H9 (cell line): ENCODE measurements at regions not wholly inside any gene's neighbourhood (a gene's known extent, or its start where the extent isn't known, plus 50 kb on each side); places are given as distances from the start of the nearest gene placed in this dataset.

Source experiments
- DNase-seq: peaks from one replicate; pipeline ENCODE4 v3.0.0-alpha.2; 2017
- H2AFZ ChIP-seq: one replicate; pipeline ENCODE4 v1.6.1; 2013; ENCODE audit warnings: mild to moderate bottlenecking, low read length, control low read depth, moderate library complexity
- H2AK5ac ChIP-seq: 2 replicates; pipeline ENCODE4 v1.6.1; 2013; ENCODE audit warnings: low read length, control low read depth, mixed read lengths; ENCODE audit not compliant: insufficient read length
- H2BK120ac ChIP-seq: one replicate; pipeline ENCODE4 v1.6.1; 2013; ENCODE audit warnings: low read depth, mild to moderate bottlenecking, low read length, control low read depth, inconsistent platforms; ENCODE audit not compliant: poor library complexity, severe bottlenecking
- H2BK12ac ChIP-seq: 2 replicates; pipeline ENCODE4 v1.6.1; 2013; ENCODE audit warnings: low read length, control low read depth, mixed read lengths, low read depth; ENCODE audit not compliant: insufficient read length
- H2BK15ac ChIP-seq: 2 replicates; pipeline ENCODE4 v1.6.1; 2013; ENCODE audit warnings: low read depth, low read length, control low read depth
- H2BK20ac ChIP-seq: one replicate; pipeline ENCODE4 v1.6.1; 2013; ENCODE audit warnings: low read depth, mild to moderate bottlenecking, low read length, control low read depth, inconsistent platforms; ENCODE audit not compliant: poor library complexity, severe bottlenecking
- H2BK5ac ChIP-seq: 2 replicates; pipeline ENCODE4 v1.6.1; 2013; ENCODE audit warnings: low read length, control low read depth, mixed read lengths; ENCODE audit not compliant: insufficient read length
- H3K14ac ChIP-seq: 2 replicates; pipeline ENCODE4 v1.6.1; 2013; ENCODE audit warnings: low read length, control low read depth; ENCODE audit not compliant: insufficient read depth
- H3K18ac ChIP-seq: 2 replicates; pipeline ENCODE4 v1.6.1; 2013; ENCODE audit warnings: low read depth, mild to moderate bottlenecking, mixed read lengths, low read length, control low read depth; ENCODE audit not compliant: insufficient read length
- H3K23ac ChIP-seq: 2 replicates; pipeline ENCODE4 v1.6.1; 2013; ENCODE audit warnings: low read length, control low read depth, mixed read lengths, low read depth; ENCODE audit not compliant: insufficient read length
- H3K23me2 ChIP-seq: 2 replicates; pipeline ENCODE4 v1.6.1; 2013; ENCODE audit warnings: low read depth, mild to moderate bottlenecking, mixed read lengths, low read length, control low read depth; ENCODE audit not compliant: insufficient read length, poor library complexity, severe bottlenecking
- H3K27ac ChIP-seq: 2 replicates; pipeline ENCODE4 v1.5.1; 2013; ENCODE audit warnings: low read length, control low read depth, mixed read lengths, low read depth; ENCODE audit not compliant: insufficient read length
- H3K27me3 ChIP-seq: 2 replicates; pipeline ENCODE4 v1.6.1; 2013; ENCODE audit warnings: low read length, control low read depth, inconsistent platforms; ENCODE audit not compliant: insufficient read depth
- H3K4ac ChIP-seq: 2 replicates; pipeline ENCODE4 v1.6.1; 2013; ENCODE audit warnings: low read depth, mild to moderate bottlenecking, control low read depth, inconsistent platforms, low read length, moderate library complexity
- H3K4me1 ChIP-seq: 2 replicates; pipeline ENCODE4 v1.6.1; 2013; ENCODE audit warnings: low read length, control low read depth, inconsistent platforms; ENCODE audit not compliant: insufficient read depth
- H3K4me2 ChIP-seq: 2 replicates; pipeline ENCODE4 v1.6.1; 2013; ENCODE audit warnings: low read length, control low read depth, mixed read lengths; ENCODE audit not compliant: insufficient read length, insufficient read depth
- H3K56ac ChIP-seq: 2 replicates; pipeline ENCODE4 v1.6.1; 2013; ENCODE audit warnings: low read depth, mild to moderate bottlenecking, mixed read lengths, low read length, control low read depth; ENCODE audit not compliant: insufficient read length
- H3K79me1 ChIP-seq: 2 replicates; pipeline ENCODE4 v1.6.1; 2013; ENCODE audit warnings: low read depth, mild to moderate bottlenecking, moderate library complexity, low read length, control low read depth, inconsistent platforms; ENCODE audit not compliant: insufficient read depth, poor library complexity, severe bottlenecking
- H3K79me2 ChIP-seq: 2 replicates; pipeline ENCODE4 v1.6.1; 2013; ENCODE audit warnings: low read length, control low read depth, inconsistent platforms; ENCODE audit not compliant: insufficient read depth
- H3K9ac ChIP-seq: 2 replicates; pipeline ENCODE4 v1.6.1; 2013; ENCODE audit warnings: low read length, control low read depth, mixed read lengths; ENCODE audit not compliant: insufficient read length; ENCODE audit errors: extremely low read depth
- H3K9me3 ChIP-seq: one replicate; pipeline ENCODE4 v1.6.1; 2013; ENCODE audit warnings: low read depth, low read length, inconsistent platforms; ENCODE audit not compliant: control insufficient read depth
- H3T11ph ChIP-seq: one replicate; pipeline ENCODE4 v1.6.1; 2013; ENCODE audit warnings: mild to moderate bottlenecking, low read length, control low read depth, inconsistent platforms
- H4K20me1 ChIP-seq: one replicate; pipeline ENCODE4 v1.6.1; 2013; ENCODE audit not compliant: control insufficient read depth, insufficient read length, insufficient read depth
- H4K5ac ChIP-seq: 2 replicates; pipeline ENCODE4 v1.6.1; 2013; ENCODE audit warnings: low read depth, mild to moderate bottlenecking, mixed read lengths, low read length, control low read depth; ENCODE audit not compliant: insufficient read length
- H4K8ac ChIP-seq: replicated peaks from 2 replicates; pipeline ENCODE4 v1.6.1; 2013; ENCODE audit warnings: low read length, control low read depth, mixed read lengths, low read depth; ENCODE audit not compliant: insufficient read length
- H4K91ac ChIP-seq: 2 replicates; pipeline ENCODE4 v1.6.1; 2013; ENCODE audit warnings: low read depth, mild to moderate bottlenecking, moderate library complexity, mixed read lengths, low read length, control low read depth; ENCODE audit not compliant: insufficient read length
- H3K27ac Mint-ChIP-seq, 3 experiments: 2 replicates in 2 of 3; 3 replicates in 1 of 3; pipeline ENCODE4 v1.8.0; 2020 to 2021; ENCODE audit warnings: mixed read lengths in 3 of 3, mild to moderate bottlenecking in 1 of 3, moderate library complexity in 1 of 3
- H3K27me3 Mint-ChIP-seq: 2 replicates; pipeline ENCODE4 v1.8.0; 2021; ENCODE audit warnings: low read depth, mild to moderate bottlenecking, moderate library complexity, mixed read lengths
- H3K36me3 Mint-ChIP-seq, 3 experiments: 2 replicates in 2 of 3; 3 replicates in 1 of 3; pipeline ENCODE4 v1.8.0; 2020 to 2021; ENCODE audit warnings: low read depth in 3 of 3, mixed read lengths in 3 of 3; ENCODE audit not compliant: insufficient read depth in 1 of 3
- H3K4me1 Mint-ChIP-seq, 2 experiments: 2 replicates each; pipeline ENCODE4 v1.8.0; 2020; ENCODE audit warnings: mixed read lengths in 2 of 2
- H3K4me3 Mint-ChIP-seq, 2 experiments: 2 replicates in 1 of 2; 3 replicates in 1 of 2; pipeline ENCODE4 v1.8.0; 2020 to 2021; ENCODE audit warnings: mild to moderate bottlenecking in 2 of 2, mixed read lengths in 2 of 2, moderate library complexity in 1 of 2
- H3K9me3 Mint-ChIP-seq, 2 experiments: 2 replicates in 1 of 2; 3 replicates in 1 of 2; pipeline ENCODE4 v1.8.0; 2020; ENCODE audit warnings: mild to moderate bottlenecking in 2 of 2, mixed read lengths in 2 of 2, moderate library complexity in 1 of 2
- WGBS: extraction: QIAGEN DNeasy Blood & Tissue Kit; methylation state at CpG from one replicate; pipeline ENCODE4 v1.1.7; 2013; ENCODE audit warnings: missing lambda C conversion rate, low lambda C conversion rate, mixed read lengths; ENCODE audit not compliant: insufficient read length; ENCODE audit errors: extremely low coverage; 5-methylcytosine and 5-hydroxymethylcytosine counted together
- TF ChIP-seq, protein P1 (sequence below): fragments of 200-600 bp; sonication (generic); conservative IDR thresholded peaks from 3 replicates; pipeline ENCODE4 v1.8.0; 2021; ENCODE audit warnings: antibody characterized with exemption, mild to moderate bottlenecking

DNA sequence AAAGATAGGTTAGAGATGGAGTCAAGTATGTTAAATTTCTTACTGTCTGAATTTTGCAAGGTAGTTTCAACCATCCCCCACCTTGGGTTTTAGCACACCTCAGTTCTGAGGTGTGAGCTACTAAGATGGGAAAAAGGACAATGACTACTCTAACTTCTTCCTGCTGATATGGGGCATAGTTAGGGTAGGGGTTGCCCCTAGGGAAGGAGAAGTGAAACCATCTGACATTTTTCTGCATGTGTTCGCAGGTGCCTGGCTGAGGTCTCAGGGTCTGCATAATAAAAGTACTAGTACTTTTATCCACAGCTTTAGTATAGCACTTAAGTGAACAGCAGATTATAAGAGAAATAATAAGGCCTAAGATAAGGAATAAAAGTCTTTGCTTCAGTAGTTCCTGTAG, 129.5 kb upstream of the CYSLTR1 start:
- Mint-ChIP-seq H3K9me3 (peaks cover 71 to 79% of the 10 kb centered on the region in 2 experiments), H3K27me3 (no peaks in the 10 kb centered on the region), H3K36me3 (peaks cover 4 to 9% (median 8%) of the 10 kb centered on the region in 3 experiments; a peak in 5 of 7 replicates), H3K4me1 (no peaks in the 10 kb centered on the region), H3K4me3 (no peak overlapping the region), H3K27ac (no peak overlapping the region)
- WGBS: no CpG with 5 or more reads among the region's 1 CpG
- Histone ChIP-seq H3K79me1 (no peaks in the 10 kb centered on the region), H3K4ac (no peak overlapping the region), H2AK5ac (no peak overlapping the region), H3K4me1 (no peaks in the 10 kb centered on the region), H2BK5ac (no peak overlapping the region), H3K56ac (no peak overlapping the region), H3K18ac (no peak overlapping the region), H3T11ph (no peak overlapping the region), H3K9ac (no peak overlapping the region), H4K5ac (no peak overlapping the region), H3K23ac (no peak overlapping the region), H3K27me3 (no peaks in the 10 kb centered on the region), H2BK120ac (no peak overlapping the region), H2AFZ (no peak overlapping the region), H4K8ac (no peak overlapping the region), H2BK12ac (no peak overlapping the region), H3K23me2 (no peaks in the 10 kb centered on the region), H4K20me1 (no peaks in the 10 kb centered on the region), H3K79me2 (no peaks in the 10 kb centered on the region), H4K91ac (no peak overlapping the region), H2BK20ac (no peak overlapping the region), H2BK15ac (no peak overlapping the region), H3K14ac (no peak overlapping the region), H3K27ac (no peak overlapping the region), H3K9me3 (peaks cover 21% of the 10 kb centered on the region), H3K4me2 (no peak overlapping the region)
- no peak for DNase-seq
- TF ChIP-seq, protein P1, sequence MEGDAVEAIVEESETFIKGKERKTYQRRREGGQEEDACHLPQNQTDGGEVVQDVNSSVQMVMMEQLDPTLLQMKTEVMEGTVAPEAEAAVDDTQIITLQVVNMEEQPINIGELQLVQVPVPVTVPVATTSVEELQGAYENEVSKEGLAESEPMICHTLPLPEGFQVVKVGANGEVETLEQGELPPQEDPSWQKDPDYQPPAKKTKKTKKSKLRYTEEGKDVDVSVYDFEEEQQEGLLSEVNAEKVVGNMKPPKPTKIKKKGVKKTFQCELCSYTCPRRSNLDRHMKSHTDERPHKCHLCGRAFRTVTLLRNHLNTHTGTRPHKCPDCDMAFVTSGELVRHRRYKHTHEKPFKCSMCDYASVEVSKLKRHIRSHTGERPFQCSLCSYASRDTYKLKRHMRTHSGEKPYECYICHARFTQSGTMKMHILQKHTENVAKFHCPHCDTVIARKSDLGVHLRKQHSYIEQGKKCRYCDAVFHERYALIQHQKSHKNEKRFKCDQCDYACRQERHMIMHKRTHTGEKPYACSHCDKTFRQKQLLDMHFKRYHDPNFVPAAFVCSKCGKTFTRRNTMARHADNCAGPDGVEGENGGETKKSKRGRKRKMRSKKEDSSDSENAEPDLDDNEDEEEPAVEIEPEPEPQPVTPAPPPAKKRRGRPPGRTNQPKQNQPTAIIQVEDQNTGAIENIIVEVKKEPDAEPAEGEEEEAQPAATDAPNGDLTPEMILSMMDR: no peak
